ENCODE measurements at regions not wholly inside any gene's neighbourhood (a gene's known extent, or its start where the extent isn't known, plus 50 kb on each side); places are given as distances from the start of the nearest gene placed in this dataset.

- Histone ChIP-seq H3K4me1 (ENCODE audit: insufficient read depth, low read length) (peaks cover 8% of the 10 kb centered on the region), H3K27me3 (ENCODE audit: insufficient read depth, low read length) (no peaks in the 10 kb centered on the region), H3K27ac (ENCODE audit: low read depth, low read length) (peak overlapping the region; percentile 49), H3K4me2 (ENCODE audit: insufficient read depth, low read length) (peak overlapping the region; percentile 82), H3K79me2 (ENCODE audit: insufficient read depth, low read length) (peaks cover 9% of the 10 kb centered on the region), H3K9me3 (ENCODE audit: low read depth, low read length) (no peaks in the 10 kb centered on the region), H3K4me3 (ENCODE audit: insufficient read depth, low read length) (peak overlapping the region; percentile 80), H3K36me3 (ENCODE audit: insufficient read depth, low read length) (no peaks in the 10 kb centered on the region), H2AFZ (ENCODE audit: low read length) (peak overlapping the region; percentile 93), H4K20me1 (ENCODE audit: insufficient read depth, low read length) (no peaks in the 10 kb centered on the region)
- DNase-seq (ENCODE audit: insufficient read length, low spot score, missing footprints): peak; percentile 52
- TF ChIP-seq CTCF (IDR thresholded peaks at IDR 0.05; ENCODE audit: extremely low read depth, low read depth, low read length): no peak
These were observed 108.4 kb upstream of the PRSS16 start for GRCh38 chr6:27138837-27139755.

- Histone ChIP-seq H3K4me1 (ENCODE audit: insufficient read depth, low read length) (peaks cover 9% of the 10 kb centered on the region), H4K20me1 (ENCODE audit: insufficient read depth, low read length) (no peaks in the 10 kb centered on the region), H3K4me2 (ENCODE audit: insufficient read depth, low read length) (peak overlapping the region; percentile 82), H2AFZ (ENCODE audit: low read length) (peak overlapping the region; percentile 93), H3K4me3 (ENCODE audit: insufficient read depth, low read length) (peak overlapping the region; percentile 80), H3K36me3 (ENCODE audit: insufficient read depth, low read length) (no peaks in the 10 kb centered on the region), H3K27ac (ENCODE audit: low read depth, low read length) (no peak overlapping the region), H3K79me2 (ENCODE audit: insufficient read depth, low read length) (peaks cover 14% of the 10 kb centered on the region), H3K9me3 (ENCODE audit: low read depth, low read length) (no peaks in the 10 kb centered on the region), H3K27me3 (ENCODE audit: insufficient read depth, low read length) (no peaks in the 10 kb centered on the region)
- peak; percentile 83 for DNase-seq (ENCODE audit: insufficient read length, low spot score, missing footprints)
- TF ChIP-seq CTCF (IDR thresholded peaks at IDR 0.05; ENCODE audit: extremely low read depth, low read depth, low read length): no peak
These were observed 107.5 kb upstream of the PRSS16 start for GRCh38 chr6:27139756-27140579.

GRCh38 chr6:27140999-27141528, 106.4 kb upstream of the PRSS16 start:
- Histone ChIP-seq H3K4me1 (ENCODE audit: insufficient read depth, low read length) (peaks cover 14% of the 10 kb centered on the region), H4K20me1 (ENCODE audit: insufficient read depth, low read length) (no peaks in the 10 kb centered on the region), H3K27me3 (ENCODE audit: insufficient read depth, low read length) (no peaks in the 10 kb centered on the region), H3K79me2 (ENCODE audit: insufficient read depth, low read length) (peaks cover 22% of the 10 kb centered on the region), H3K27ac (ENCODE audit: low read depth, low read length) (no peak overlapping the region), H3K4me3 (ENCODE audit: insufficient read depth, low read length) (no peak overlapping the region), H3K4me2 (ENCODE audit: insufficient read depth, low read length) (no peak overlapping the region), H3K36me3 (ENCODE audit: insufficient read depth, low read length) (no peaks in the 10 kb centered on the region), H2AFZ (ENCODE audit: low read length) (no peak overlapping the region), H3K9me3 (ENCODE audit: low read depth, low read length) (no peaks in the 10 kb centered on the region)
- DNase-seq (ENCODE audit: insufficient read length, low spot score, missing footprints): no peak
- no peak for TF ChIP-seq CTCF (IDR thresholded peaks at IDR 0.05; ENCODE audit: extremely low read depth, low read depth, low read length)

All from osteoblast (primary cell).